GM19238 (cell line): ENCODE measurements at regions not wholly inside any gene's neighbourhood (a gene's known extent, or its start where the extent isn't known, plus 50 kb on each side); places are given as distances from the start of the nearest gene placed in this dataset.

Source experiments
- DNase-seq: peaks from one replicate; pipeline ENCODE4 v3.0.0; 2011; ENCODE audit warnings: low spot score; ENCODE audit not compliant: insufficient read length

DNA sequence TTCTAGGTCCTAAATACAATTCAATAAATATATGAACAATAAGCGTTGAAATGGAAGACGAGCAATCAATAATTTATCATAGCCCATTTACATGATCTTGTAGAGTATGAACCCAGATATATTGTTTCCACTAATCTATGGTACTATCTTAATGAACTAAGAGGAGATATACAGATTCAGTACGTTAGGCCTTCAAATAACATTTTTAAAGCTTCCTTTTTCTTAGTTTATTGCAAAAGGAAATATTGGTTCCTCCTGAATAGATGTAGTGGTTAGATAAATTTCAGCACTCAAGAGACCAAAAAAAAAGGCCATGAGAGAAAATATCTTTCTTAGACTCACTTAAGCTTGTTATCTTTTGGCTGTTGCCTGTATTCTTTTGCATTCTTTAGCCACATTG lies 147.5 kb upstream of the PITX2 start:
- DNase-seq = no peak

DNA sequence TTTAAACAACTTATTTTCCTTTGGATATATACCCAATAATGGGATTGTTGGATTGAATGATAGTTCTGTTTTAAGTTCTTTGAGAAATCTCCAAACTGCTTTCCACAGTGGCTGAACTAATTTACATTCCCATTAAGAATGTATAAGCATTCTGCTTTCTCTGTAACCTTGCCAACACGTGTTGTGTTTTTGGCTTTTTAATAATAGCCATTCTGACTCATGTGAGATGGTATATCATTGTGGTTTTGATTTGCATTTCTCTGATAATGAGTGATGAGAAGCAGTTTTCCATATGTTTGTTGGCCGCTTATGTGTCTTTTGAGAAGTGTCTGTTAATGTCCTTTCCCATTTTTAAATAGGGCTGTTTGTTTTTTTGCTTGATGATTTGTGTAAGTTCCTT lies 155.6 kb upstream of the PITX2 start:
- DNase-seq = no peak

DNA sequence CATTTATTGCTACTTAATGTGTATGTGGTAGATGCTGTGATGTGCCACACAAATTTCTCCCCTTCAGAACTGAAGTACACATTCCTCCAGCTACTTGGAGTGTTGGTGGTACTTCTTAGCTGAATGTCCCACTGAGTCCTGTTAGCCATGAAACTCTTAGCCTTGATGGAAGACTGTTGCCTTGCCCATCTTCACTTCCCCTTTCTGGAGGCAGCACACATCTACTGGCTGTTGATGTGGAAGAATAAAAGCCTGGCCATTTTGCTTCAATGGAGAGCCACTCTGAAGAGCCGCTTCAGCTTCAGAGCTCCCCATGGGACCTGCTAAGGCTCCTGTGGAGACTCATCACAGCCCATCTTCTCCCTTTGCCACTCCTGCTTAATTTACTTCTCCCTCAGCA lies 157.7 kb upstream of the PITX2 start:
- no peak for DNase-seq

DNA sequence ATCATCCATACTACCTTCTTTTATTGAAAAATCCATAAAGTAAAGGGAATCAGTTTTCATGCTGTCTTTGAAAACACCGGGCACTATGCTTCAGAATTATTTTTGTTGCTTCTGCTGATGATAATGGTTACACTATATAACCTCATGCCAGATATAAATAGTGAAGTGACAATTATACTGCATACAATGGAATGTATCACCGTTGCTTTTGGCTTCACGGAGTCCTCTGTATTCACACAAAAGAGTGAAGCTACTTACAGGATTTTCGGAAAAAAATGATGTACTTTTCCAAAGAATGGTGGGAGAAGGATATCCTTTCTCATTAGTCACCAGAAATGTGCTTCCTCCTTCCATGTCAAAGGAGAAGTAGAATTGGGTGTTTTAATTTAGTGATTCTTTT lies 159.1 kb upstream of the PITX2 start:
- DNase-seq = no peak

DNA sequence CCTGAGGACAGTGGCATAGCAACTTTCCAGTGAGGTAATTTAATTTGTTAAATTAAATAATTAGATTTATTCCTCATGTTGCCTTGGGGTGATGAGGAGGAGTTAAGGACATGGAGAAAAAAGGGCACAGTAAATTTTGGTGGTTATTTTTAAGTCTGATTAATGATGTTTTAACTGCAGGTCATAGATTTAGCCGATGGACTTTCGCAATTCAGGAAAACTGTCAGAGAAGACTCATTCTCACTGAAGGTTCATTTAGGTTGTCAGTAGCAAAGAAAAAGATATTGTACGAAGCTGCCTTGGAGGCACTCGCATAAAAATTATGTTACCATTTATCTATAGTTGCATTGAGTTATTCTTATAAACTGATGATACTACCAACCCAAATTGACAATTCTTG lies 164.2 kb upstream of the PITX2 start:
- no peak for DNase-seq

DNA sequence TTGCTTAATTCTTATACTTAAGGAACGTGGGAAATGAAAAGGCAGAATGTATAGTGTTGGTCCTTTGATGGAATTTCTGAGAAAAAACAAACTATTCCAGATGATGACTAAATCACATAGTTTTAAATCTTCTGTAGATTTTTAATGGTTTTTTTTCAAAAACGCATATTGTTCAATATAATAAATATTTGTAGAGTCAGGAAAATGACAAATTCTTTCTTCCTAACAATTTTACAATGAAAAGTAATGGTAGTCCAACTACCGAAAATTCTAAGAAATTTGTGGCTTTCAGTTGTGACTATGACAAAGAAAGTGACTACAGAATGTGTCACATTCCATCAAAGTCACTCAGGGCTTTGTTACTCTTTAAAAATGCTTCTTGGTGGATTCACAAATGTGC lies 164.8 kb upstream of the PITX2 start:
- DNase-seq = no peak

DNA sequence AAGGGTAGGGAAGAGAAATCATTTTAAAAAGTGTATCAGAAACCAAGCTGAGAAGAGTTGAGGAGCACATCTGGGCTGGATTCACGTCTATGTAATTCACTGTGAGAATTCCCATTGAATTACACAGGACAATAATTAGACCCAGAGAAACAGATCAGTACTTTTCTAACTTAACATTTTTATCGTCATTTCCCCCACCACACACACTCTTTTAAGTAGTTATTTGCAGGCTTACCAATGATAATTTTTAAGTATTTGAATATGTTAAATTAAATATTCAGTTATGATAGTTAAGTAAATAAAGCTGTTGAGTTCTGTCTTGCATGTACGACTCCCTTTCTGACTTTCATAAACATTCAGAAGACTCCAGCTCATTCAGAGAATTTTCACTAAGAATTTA lies 165.4 kb upstream of the PITX2 start:
- DNase-seq = no peak

DNA sequence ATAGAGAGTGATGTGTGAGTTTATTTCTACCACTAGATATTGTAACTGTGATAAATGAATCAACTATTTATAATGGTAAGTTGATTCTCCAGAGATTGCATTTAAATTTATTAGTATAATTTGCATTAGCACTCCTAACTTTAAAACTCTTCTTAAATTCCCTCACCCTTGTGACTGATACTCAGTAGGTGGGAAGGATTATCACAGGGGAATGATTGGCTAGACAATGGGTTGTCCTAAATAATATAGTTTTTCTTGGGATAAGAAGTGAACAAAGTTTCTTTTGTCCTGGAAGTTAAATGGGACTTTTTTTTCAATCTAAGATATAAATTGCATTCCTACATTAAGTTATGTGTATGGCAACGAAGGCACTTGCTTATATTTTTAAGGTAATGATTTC lies 169.2 kb upstream of the PITX2 start:
- DNase-seq = no peak

DNA sequence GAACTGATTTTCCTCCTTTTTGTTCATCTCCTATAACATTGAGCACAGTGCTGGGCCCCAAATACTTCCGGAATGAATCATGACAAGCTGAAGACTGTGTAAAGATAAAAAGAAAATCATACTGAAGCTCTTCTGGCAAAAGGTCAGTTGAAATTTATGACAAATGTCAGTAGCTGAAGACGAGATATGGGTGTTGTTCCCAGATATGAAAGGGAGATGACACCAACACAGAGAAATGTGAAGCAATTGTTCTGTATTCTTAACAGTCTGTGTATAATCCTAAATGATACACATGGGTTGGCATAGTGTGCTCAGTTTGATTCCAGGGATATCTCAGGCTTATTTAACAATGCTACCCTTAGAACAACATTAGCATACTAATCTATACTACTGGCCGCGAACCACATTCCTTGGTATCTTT lies 170.5 kb upstream of the PITX2 start:
- DNase-seq = no peak

DNA sequence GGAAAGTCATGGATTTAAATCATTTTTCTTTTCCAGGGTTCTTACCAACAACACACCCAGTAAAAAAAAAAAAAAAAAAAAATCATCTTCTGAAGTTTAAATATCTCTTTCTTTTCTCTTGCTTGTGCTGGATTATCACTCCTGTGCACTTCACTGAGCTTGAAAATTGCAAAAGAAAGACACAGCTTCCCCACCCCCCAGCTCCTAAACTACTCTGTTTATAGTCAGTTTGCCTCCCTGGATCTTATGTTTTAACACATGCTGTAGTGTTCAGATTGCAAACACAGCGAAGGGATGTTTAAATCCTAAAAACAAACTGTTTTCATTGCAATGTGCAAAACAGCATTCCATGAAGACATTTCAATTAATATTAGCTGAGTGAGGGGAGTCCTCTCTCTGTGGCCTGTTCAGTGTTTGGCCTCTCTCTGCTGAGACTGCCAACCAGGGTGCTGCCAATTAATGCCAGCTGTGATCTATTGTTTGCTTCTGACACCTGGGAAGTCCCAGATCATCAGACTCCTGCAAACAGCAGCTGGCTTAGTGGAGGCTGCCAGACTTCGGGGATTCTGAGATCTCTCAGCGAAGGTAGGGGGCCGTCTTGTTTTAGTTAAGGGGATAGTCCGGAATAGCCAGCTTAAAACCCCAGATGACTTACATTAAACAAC lies 171.1 kb upstream of the PITX2 start:
- DNase-seq = no peak

DNA sequence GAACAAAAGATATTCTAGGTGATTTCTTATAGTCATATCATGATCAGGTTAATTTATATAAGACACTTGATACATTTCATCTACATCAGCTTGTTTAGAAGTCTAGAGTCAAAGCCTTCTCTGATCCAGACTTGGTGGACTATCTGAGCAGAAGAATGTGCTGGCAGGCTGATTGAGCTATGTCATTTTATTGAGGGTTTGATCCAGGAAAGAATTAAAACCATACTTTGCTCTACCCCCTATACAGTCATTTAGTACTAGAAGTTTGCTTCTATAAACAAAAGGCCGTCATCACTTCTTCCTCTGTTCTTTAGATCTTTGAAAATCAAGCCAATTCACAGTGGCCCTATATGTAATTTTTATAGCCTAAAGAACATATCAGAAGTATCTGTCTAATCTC lies 173.1 kb upstream of the PITX2 start:
- DNase-seq = no peak

DNA sequence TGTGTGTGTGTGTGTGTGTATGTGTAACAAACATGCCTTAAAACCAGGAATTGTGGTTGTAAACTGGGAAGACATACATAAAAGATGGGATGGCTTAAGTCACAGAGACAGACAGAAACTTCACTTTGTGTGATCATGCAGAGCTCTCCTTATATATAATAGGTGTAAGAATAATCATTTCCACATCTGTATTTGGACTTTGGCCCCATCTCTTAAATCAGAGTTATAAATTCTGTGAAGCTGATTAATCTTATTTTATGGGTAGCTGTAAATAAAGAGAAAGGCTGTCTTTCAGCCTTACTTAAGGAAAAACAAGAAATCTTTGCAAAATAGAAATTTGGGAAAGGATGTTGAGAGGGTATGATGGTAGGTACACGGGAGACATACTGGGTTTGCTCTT lies 174.6 kb upstream of the PITX2 start:
- no peak for DNase-seq

DNA sequence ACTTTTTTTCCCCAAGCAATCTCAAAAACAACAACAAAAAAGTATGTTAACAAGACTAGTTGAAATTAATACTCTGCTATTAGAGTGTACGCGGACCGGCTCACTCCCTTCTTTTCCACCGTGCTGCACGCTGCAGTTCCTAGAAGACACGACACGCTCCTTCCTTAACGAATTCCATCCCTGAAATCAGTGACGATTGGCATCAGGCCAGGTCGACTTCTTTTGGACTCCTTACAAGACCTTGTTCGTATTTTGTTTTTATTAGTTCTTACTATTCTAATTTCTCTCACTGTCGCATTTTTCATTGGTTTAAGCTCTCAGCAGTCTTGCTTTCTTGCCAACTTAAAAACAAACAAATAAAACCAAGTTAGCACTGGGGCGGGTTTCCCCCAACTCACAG lies 175.8 kb upstream of the PITX2 start:
- no peak for DNase-seq

DNA sequence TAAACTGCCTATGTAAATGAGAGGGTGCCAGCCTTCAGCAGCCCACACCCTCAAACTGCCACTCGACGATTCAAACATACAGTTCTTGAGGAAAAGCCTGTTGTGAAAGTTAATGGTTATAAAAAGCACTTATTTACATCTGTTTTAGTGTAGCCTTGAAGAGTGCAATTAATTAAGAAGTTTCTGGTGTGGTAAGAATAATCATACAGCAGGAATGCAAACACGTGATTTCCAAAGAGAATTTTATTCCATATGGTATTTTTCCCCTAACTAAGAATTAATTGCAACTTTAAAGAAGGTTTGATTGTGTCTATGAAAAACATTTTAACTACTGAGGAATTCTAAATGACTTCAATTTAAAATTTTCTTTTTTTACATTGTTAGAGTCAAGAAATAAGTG lies 176.3 kb upstream of the PITX2 start:
- no peak for DNase-seq

DNA sequence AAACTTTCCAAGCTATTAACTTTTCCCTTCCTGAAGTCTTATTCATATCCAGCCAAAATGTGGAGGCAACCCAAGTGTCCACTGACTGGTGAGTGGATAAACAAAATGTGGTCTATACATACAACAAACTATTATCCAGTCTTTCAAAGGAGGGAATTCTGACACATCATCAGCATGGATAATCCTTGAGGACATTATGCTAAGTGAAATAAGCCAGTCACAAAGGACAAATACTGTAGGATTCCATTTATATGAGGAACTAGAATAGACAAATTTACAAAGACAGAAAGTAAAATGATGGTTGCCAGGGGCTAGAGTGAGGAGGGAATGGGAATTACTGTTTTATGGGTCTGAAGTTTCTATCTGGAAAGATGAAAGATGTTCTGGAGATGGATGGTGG lies 178.7 kb upstream of the PITX2 start:
- DNase-seq = no peak

DNA sequence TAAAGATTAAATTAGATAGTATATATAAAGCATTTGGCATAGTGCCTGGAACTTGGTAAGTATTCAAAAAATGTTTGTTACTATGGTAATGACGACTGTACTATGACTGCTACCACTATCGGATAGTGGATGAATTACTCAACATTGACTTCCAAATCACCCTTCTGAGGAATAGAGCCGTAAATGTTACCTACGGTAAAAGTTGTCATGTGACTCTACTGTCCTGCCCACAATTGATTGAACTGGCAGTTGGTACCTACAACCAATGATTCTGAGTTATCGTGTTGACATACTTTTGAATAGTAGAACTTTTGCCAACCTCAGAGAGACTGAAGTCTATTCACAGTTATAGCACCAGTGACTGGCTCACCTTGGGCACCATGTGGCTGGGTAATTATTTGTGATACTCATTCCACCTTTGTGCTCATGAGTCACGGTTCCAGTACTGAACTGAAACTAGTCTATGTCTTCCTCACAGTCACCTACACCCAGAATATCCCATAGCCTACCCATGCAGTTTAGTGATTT lies 185.5 kb upstream of the PITX2 start:
- no peak for DNase-seq

DNA sequence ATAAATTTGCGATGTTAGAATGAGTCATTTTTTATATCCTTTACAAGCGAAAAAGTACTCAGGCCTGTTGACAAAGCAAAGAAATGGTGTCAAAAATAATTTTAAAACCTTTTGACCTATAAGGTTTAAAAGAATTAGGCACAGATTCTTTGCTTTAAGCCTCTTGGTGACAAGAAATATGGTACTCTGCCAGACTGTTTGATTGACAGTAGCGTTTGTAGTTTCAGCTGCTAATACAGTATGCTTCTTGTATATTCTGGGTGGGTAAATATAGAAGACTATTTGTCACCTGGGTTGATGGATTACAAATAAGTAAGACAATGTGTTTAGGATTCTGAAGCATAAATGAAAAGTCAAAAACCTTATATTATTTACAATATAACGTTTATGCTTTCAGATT lies 193.1 kb upstream of the PITX2 start:
- DNase-seq = no peak

DNA sequence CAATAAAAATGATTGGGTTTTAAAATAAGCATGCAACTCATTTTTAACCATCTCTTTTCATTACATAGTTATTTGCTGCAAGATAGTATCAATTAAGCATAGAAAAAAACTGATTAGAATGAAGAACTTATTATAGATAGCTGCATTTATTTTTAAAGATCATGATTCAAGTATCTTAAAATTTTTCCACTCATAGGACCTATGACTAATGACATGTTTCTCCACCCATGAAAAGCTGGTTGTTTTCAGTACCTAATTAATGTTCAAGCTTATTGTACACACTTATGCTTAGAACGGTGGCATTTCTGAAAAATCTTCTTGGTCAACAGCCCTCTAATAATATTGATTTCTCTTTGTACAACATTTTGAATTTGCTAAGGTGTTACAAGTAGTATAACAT lies 193.5 kb upstream of the PITX2 start:
- DNase-seq = no peak

DNA sequence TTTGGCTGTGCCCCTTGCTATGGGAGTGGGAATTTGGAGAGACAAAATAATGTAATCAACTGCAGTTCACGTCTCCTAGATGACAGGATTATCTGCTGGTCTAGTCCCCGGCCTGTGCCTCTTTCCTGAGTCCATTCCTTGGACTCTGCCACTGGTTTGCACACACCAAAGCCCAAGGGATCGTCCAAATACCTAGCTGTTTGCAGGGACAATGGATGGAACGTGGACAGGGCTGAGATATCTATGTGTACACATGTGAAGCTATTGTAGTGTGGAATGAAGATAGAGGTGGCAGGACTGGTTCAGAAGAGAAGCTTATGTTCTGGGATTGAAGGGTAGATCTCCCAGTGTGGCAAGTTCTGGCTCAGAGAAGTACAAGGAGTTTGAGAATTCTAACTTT lies 198.3 kb upstream of the PITX2 start:
- no peak for DNase-seq

DNA sequence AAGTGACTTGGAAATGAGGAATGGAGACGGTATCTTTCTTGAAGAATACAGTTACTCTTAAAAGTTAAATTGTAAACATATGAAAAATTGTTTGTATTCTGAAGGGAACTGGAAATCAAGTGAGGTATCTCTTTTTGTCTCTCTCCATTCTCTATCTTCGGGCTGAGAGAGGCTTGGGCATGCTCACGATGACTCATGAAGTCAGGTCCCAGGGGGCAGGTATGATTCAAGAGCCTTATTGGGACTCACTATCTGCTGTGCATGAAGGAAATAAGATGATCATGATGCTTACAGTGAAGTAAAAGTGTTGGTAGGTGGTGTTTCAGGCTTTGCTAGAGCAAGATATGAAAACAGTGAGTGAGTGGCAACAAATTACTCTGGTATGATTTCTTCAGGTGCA lies 200.4 kb upstream of the PITX2 start:
- DNase-seq = no peak

DNA sequence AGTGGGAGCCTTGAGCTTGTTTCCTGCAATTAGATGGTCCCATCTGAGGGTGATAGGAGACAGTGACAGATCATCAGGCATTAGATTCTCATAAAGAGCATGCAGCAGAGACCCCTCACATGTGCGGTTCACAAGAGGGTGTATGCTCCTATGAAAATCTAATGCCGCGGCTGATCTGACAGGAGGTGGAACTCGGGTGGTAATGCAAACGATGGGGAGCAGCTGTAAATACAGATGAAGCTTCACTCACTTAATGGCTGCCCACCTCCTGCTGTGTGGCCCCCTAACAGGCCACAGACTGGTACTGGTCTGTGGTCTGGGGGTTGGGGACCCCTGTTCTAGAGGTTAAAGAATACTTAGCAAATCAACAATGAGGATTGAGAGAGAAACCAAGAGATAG lies 201.5 kb upstream of the PITX2 start:
- DNase-seq = no peak

DNA sequence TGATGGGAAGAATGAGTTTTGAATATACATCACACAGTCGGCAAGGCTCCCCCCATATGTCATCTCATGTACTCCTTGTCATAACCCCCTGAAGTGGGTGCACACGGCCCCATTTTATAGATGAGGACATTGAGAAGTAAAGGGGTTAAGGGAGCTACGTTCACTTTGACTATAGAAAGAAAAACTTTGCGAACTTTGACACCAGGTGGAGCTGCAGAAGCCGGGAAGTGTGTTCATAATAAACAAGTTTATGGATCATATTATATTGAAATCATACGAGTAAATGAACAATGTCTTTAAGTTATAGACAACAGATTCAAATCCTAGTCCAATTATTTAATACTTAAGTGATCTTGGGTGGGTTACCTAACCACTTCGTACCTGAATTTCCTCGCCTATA lies 203.8 kb upstream of the PITX2 start:
- no peak for DNase-seq

DNA sequence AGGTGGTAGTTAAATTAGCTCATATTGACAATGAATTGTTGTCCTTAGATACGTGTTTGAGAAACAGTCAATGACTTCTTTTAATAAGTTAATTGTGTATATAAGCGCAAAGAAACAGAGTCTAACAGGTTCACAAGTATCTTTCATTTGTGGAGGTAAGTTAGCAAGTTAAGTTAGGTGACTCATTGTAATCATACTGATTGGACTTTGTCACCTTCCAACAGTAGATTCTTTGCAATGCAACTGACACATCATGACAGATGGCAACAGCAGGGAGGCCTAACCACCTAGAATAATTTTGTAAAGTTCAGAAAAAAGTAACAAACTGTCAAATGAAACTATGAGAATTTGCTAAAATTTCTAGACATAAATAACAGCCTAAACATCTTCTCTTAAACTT lies 207.6 kb upstream of the PITX2 start:
- no peak for DNase-seq

DNA sequence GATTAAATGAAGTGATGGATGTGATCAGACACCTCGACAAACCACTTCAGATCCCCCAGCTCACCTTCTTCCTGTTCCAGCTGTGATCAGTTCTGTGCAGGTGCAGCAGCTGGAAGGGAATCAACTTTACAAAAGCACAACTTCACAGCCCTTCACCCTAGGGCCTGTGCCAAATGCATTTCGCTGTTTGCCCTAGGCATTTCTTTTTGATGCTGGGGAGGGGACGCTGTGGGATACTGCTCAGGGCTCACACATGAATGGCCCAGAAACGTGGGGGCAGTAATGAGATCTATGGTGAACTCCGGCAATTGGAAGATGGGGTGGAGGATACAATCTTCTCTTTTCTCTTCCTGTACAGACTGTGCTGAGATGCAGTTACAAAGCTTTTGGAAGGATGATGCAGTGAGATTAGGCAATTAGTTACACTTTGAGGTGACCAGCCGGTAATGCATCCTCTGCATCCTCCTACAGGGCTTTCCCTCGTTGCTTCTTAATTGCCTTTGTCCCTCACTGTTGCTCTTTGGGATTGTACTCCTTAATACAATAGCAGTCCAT lies 215.1 kb upstream of the PITX2 start:
- DNase-seq = no peak
